NCI-H2029 (cell line): ENCODE measurements at regions not wholly inside any gene's neighbourhood (a gene's known extent, or its start where the extent isn't known, plus 50 kb on each side); places are given as distances from the start of the nearest gene placed in this dataset.

Experiments
- DNase-seq: peaks from one replicate; lab custom pipeline; 2025; lab: John Stamatoyannopoulos, UW

- no peak for DNase-seq
Measured at GRCh38 chr19:32103541-32103940, 241.9 kb upstream of the ZNF507 start.

DNA sequence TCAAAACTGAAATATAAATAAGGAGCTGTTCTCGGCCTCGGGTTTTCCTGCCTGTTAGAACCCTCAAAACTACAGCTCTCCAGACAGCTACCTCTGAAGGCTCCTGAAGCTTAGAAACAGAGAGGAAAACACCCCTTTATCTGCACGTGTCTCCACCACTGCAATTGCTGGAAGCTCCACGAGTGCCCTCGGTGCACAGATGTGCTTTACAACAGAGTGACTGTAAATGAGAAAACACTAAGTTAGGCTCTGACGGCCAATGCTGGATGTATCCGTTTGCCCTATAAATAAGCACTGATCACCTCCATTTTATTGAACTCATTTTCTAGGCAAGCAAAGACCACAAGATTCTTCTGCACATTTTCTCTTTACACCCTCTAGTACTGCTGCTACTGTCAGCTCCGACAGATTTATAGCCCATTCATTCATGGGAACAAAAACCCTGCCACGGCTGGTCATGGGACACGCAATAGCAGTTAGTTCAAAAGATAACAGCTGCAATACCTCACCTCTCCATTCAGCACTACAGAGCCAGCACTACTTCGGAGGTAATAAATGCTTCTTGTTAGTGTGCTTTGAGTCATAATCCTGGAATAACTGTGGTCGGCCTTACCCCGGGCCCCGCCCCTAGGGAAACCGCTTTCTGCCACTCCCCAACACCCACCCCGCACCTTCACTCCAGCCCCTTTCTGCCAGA lies 241.1 kb upstream of the ZNF507 start:
- no peak for DNase-seq

DNA sequence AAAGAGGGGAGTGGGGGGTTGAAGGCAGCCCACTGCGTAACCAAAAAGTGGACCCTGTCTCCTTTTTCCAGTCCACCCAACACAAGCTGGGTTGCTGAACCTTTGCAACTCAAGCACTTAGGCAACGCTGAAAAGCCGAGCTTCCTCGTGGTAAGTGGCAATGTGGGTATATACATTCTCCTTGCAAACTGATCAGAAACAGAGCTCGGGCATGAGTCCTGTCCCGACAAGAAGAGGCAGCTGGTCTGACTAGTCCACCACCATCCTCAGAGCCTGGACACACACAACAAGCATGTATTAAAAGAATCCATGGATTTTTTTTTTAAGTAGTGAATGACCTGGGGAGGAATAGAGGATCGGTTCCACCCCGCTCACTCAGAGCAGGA lies 240.6 kb upstream of the ZNF507 start:
- DNase-seq: no peak

- DNase-seq: no peak
Measured at GRCh38 chr19:32105527-32106310, 239.7 kb upstream of the ZNF507 start.

GRCh38 chr19:32122258-32122657 lies 223.2 kb upstream of the ZNF507 start:
- DNase-seq: no peak

- DNase-seq: no peak
Measured at GRCh38 chr19:32123355-32123940, 222.0 kb upstream of the ZNF507 start.

- no peak for DNase-seq
Measured at GRCh38 chr19:32124585-32124984, 220.8 kb upstream of the ZNF507 start.

GRCh38 chr19:32129141-32129540 lies 216.3 kb upstream of the ZNF507 start:
- DNase-seq: no peak

GRCh38 chr19:32130332-32130731 lies 215.1 kb upstream of the ZNF507 start:
- no peak for DNase-seq

DNA sequence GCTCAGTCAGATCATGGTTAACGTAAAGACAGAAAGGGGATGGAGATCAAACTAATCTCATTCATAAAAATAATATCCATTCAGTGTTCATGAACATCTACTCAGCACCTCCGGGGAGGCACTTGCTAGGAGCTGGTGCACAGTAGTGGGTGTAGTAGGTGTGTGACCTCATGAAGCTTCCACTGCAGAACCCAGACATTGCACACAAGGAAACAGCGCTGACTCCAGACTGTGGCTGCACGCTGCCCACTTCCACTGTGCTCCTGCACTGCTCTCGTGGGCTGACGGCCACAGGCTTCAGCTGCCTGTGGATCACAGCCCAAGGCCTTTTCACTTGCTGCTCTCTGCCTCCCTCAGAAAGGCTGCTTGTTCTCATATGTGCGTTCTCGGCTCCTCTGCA lies 214.4 kb upstream of the ZNF507 start:
- no peak for DNase-seq

DNA sequence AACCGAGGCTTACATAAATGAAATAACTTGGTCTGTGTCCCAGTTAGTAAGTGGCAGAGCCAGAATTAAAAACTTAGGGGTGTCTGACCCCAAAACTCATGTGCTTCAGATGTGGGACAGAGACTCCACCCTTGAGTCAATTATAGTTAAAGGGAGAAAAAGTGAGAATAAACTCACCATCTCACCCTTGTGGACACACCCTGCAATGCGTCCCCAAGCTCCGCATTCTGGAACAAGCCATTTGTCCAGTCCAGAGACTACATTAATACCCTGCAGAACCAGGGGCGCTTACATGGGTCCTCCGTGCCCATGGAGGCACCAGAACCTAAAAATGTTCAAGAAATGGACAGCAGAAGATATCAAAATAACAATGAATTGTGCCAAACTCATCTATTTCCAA lies 207.0 kb upstream of the ZNF507 start:
- no peak for DNase-seq

DNA sequence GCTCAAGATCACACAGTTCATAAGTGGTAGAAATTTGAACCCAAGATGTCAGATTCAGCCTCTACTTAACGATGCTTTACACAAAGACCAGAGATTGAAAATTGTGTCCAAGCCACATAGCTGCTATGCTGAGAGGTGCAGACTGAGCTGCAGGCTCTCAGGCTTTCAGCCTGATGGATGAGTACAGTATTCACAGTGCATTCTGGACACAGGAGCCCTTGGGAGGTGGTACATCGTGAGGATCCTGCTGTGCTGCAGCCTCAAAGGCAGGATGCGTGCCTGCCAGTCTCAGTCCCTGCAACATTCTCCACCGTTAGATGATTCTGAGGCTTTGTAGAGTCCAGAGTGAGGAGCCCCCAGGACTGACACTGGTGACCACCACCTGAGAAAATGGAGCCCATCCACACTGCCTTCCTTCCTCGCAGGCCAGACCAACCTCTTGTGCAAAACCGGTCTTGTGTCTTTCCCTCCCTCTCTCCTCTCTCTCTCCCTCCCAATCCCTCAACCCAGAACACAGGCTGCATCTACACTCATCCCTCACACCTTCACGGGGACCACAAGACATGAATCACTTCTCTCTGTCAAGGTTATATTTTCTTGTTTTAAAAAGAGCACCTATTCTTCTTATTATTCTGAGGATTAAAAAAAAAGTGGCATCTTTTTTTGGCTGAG lies 203.4 kb upstream of the ZNF507 start:
- DNase-seq: no peak

DNA sequence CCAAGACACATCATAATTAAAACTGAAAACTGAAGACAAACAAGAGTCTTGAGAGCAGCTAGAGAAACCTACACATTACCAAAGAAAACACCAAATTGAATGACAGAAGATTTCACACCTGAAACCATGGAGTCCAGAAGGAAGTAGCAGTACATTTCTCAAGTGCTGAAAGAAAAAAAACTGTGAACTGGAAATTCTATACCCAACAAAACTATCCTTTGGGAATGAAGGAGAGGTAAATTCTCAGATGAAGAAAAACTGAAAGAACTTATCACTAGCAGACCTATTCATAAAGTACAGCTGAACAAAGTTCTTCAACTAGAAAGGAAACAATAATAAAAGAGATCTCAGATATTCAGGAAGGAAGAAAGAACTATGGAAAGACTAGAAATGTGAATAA lies 198.7 kb upstream of the ZNF507 start:
- no peak for DNase-seq

DNA sequence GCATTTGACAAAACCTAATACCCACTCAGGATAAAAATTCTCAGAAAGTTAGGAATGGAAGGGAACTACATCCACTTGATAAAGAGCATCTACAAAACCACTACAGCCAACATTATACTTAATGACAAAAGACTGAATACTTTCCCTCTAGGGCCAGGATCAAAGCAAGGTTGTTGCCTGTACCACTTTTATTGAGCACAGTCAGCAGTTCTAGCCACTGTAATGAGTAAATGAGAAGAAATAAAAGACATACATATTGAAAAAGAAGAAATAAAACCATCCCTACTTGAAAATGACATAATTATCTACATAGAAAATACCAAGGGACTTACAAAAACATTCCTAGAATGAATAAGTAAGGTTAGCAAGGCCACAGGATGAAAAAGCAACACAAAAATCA lies 194.8 kb upstream of the ZNF507 start:
- no peak for DNase-seq

DNA sequence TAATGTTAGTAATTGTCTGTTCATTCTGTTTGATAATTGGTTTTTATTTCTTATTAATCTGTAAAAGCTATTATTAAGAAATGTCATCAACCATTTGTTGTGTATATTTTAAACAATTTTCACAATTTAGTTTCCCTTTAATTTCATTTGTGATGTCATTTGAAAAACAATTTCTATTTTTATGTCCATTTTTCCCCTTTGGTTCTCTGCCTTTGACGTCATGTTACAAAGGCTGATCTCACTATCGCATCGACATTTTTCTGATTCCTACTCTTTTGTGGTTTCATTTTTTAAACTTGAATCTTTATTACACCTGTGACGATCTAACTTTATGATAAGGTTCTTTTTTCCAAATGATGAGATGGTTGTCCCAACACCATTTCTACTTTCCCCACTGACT lies 191.0 kb upstream of the ZNF507 start:
- DNase-seq: no peak

GRCh38 chr19:32164384-32164992 lies 180.9 kb upstream of the ZNF507 start:
- DNase-seq: no peak

DNA sequence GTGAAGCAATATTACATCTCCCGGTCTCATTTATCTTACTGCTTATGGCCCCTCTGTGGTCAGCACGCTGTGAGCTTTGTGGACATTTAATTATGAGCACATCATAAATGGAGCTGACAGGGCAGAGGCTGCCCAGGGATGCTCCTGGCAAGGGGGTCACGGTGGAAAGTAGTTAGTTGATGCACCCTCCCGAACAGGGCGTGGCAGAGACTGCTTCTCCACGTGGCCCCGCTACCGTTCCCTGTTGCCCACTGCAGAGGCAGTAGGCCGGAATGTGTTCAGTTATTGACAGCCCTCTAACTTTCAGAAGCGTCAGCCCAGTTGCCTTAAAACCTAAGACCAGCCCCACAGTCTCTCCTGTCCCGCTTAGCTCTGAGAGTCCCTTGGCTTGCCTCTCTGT lies 180.3 kb upstream of the ZNF507 start:
- DNase-seq: no peak

GRCh38 chr19:32165750-32166149 lies 179.7 kb upstream of the ZNF507 start:
- no peak for DNase-seq

DNA sequence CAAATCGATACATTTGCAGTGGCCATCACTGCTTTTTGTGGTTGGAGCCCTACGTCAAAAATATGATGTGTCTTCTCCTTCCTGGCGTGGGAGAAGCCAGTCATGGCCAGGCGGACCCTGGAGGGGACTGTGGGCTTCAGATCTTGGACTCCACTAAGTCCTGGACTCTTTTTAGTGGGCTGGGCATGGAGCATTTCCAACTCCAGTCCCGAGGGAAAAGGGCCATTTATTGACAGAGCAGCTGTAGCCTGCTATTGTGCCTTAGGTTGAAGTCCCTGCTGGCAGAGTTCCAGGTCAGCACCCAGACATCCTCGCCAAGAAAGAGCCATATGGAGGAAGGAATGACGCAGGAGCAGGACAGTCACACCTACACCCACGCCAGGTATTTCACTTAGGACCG lies 179.2 kb upstream of the ZNF507 start:
- DNase-seq: peak; percentile 1

DNA sequence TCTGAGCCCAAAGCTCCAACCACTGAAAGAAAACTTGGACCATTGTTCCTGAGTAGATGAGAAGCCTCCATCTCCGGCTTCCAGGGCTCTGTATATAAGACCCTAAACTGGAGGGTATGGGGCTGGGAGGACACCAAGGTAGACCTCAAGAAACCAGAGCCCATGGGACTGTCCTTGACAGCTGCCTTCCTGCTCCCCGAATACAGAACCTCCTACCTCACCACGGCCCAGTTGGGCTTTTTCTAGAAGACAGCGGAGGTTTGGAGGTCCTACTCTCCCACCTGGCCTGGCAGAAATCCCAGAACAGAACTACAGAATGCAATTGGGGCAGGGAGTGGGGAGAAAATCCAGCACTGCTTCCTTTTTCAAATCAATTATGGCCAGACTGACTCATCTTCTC lies 177.3 kb upstream of the ZNF507 start:
- DNase-seq: no peak

DNA sequence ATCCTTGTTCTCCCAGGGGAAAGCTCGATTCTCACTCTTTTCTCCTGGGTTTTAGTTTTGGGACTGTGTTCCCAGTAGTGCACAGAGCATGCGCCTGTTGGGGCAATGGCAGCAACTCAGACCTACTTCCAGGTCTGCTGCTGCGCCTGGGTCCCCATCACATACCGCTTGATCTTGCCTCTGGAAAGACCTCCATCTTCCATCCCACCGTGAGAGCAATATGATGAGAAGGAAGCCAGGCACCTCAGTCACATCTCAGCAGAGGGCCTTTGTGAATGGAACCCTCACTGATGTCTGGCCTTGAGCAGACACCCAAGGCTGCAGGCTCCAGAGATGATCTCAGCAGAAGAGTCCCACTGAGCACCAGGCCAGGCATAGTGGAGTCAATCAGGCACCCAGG lies 176.8 kb upstream of the ZNF507 start:
- no peak for DNase-seq

GRCh38 chr19:32171719-32172151 lies 173.7 kb upstream of the ZNF507 start:
- no peak for DNase-seq
